CD14-positive monocyte (primary cell): ENCODE measurements at regions not wholly inside any gene's neighbourhood (a gene's known extent, or its start where the extent isn't known, plus 50 kb on each side); places are given as distances from the start of the nearest gene placed in this dataset.

Source experiments
- DNase-seq, 3 donors: peaks; one replicate each; pipeline ENCODE4 v3.0.0-alpha.2; 2011 to 2022
- H2AFZ ChIP-seq: 2 replicates; pipeline ENCODE4 v1.6.0; 2012; ENCODE audit warnings: mild to moderate bottlenecking, low read depth, low read length, inconsistent platforms; ENCODE audit not compliant: insufficient read depth, poor library complexity, severe bottlenecking
- H3K27ac ChIP-seq, 2 donors: 1 replicate in 1 of 2; 2 replicates in 1 of 2; pipeline ENCODE4 v1.5.1; 2012 to 2013; ENCODE audit warnings: low read length in 2 of 2, control low read depth in 1 of 2, inconsistent platforms in 1 of 2, low read depth in 1 of 2, mild to moderate bottlenecking in 1 of 2
- H3K27me3 ChIP-seq, 2 donors: one replicate each; pipeline versions ENCODE4 v1.6.0 to v1.6.1; 2011 to 2013; ENCODE audit warnings: low read length in 2 of 2; ENCODE audit not compliant: control insufficient read depth in 2 of 2, insufficient read depth in 2 of 2
- H3K36me3 ChIP-seq, 2 donors: replicated peaks in 1 of 2; 1 replicate in 1 of 2; 2 replicates in 1 of 2; pipeline versions ENCODE4 v1.5.1 to v1.6.1; 2012 to 2013; ENCODE audit warnings: low read length in 2 of 2, control low read depth in 1 of 2, inconsistent platforms in 1 of 2, mild to moderate bottlenecking in 1 of 2; ENCODE audit not compliant: insufficient read depth in 2 of 2, control insufficient read depth in 1 of 2
- H3K4me1 ChIP-seq, 2 donors: 1 replicate in 1 of 2; 2 replicates in 1 of 2; pipeline versions ENCODE4 v1.5.1 to v1.6.1; 2012 to 2013; ENCODE audit warnings: low read length in 2 of 2, control low read depth in 1 of 2, inconsistent platforms in 1 of 2, mild to moderate bottlenecking in 1 of 2, moderate library complexity in 1 of 2; ENCODE audit not compliant: insufficient read depth in 2 of 2, control insufficient read depth in 1 of 2
- H3K4me2 ChIP-seq: replicated peaks from 2 replicates; pipeline ENCODE3; 2012; ENCODE audit warnings: low read length, moderate library complexity, mild to moderate bottlenecking; ENCODE audit not compliant: poor library complexity, severe bottlenecking; ENCODE audit errors: extremely low read depth
- H3K4me3 ChIP-seq, 3 experiments: fragments of 200-600 bp in 1 of 3; sonication (generic) in 1 of 3; replicated peaks in 1 of 3; 1 replicate in 2 of 3; 2 replicates in 1 of 3; pipeline ENCODE4 v1.5.1; 2011 to 2013; ENCODE audit warnings: low read length in 3 of 3, mild to moderate bottlenecking in 3 of 3, control low read depth in 2 of 3, low read depth in 2 of 3, inconsistent platforms in 1 of 3, moderate library complexity in 1 of 3
- H3K79me2 ChIP-seq: 2 replicates; pipeline ENCODE4 v1.6.0; 2012; ENCODE audit warnings: mild to moderate bottlenecking, control low read depth, inconsistent platforms, low read length, moderate library complexity; ENCODE audit not compliant: insufficient read depth
- H3K9ac ChIP-seq: 2 replicates; pipeline ENCODE4 v1.6.0; 2017; ENCODE audit warnings: low read length, mild to moderate bottlenecking; ENCODE audit not compliant: insufficient read depth, poor library complexity, severe bottlenecking
- H3K9me3 ChIP-seq, 2 donors: replicated peaks in 1 of 2; 1 replicate in 1 of 2; 2 replicates in 1 of 2; pipeline versions ENCODE4 v1.5.1 to v1.6.1; 2012 to 2013; ENCODE audit warnings: low read length in 2 of 2, control low read depth in 1 of 2; ENCODE audit not compliant: control insufficient read depth in 1 of 2, insufficient read depth in 1 of 2
- H4K20me1 ChIP-seq: 2 replicates; pipeline ENCODE4 v1.6.0; 2012; ENCODE audit warnings: mild to moderate bottlenecking, low read length, control low read depth, moderate library complexity; ENCODE audit not compliant: insufficient read depth
- H3K27ac Mint-ChIP-seq, 7 donors: one replicate each; pipeline ENCODE4 v1.8.0; 2020; ENCODE audit warnings: mild to moderate bottlenecking in 7 of 7, mixed read lengths in 7 of 7, moderate library complexity in 6 of 7, inconsistent platforms in 2 of 7
- H3K27me3 Mint-ChIP-seq, 3 donors: one replicate each; pipeline ENCODE4 v1.8.0; 2021 to 2022; ENCODE audit warnings: low read depth in 3 of 3, mild to moderate bottlenecking in 3 of 3, mixed read lengths in 3 of 3, moderate library complexity in 3 of 3, inconsistent platforms in 1 of 3
- H3K36me3 Mint-ChIP-seq, 2 donors: one replicate each; pipeline ENCODE4 v1.8.0; 2020; ENCODE audit warnings: mixed read lengths in 2 of 2, inconsistent platforms in 1 of 2, mild to moderate bottlenecking in 1 of 2
- H3K4me1 Mint-ChIP-seq: one replicate; pipeline ENCODE4 v1.8.0; 2020; ENCODE audit warnings: mild to moderate bottlenecking, mixed read lengths
- H3K4me3 Mint-ChIP-seq, 2 donors: one replicate each; pipeline ENCODE4 v1.8.0; 2020; ENCODE audit warnings: mild to moderate bottlenecking in 2 of 2, mixed read lengths in 2 of 2, moderate library complexity in 1 of 2
- H3K9me3 Mint-ChIP-seq, 7 donors: one replicate each; pipeline ENCODE4 v1.8.0; 2020 to 2022; ENCODE audit warnings: mixed read lengths in 7 of 7, mild to moderate bottlenecking in 6 of 7, moderate library complexity in 6 of 7, inconsistent platforms in 2 of 7
- CTCF ChIP-seq: fragments of 200-600 bp; IDR thresholded peaks from one replicate; pipeline ENCODE4 v1.8.0; 2022; ENCODE audit warnings: antibody characterized with exemption, mild to moderate bottlenecking
- WGBS: methylation state at CpG from one replicate; pipeline ENCODE4 v1.1.5; 2013; ENCODE audit warnings: missing lambda C conversion rate; ENCODE audit not compliant: insufficient coverage; 5-methylcytosine and 5-hydroxymethylcytosine counted together
- intact Hi-C, 2 donors: fragments of 100-400 bp; cut with micrococcal nuclease; formaldehyde crosslinking; loops; one replicate each; pipeline versions ENCODE4 v1.15.0 to v1.15.1; 2023

- no peaks in the 10 kb centered on the region for H3K27me3 Mint-ChIP-seq
- H2AFZ ChIP-seq: no peak overlapping the region
- no peaks in the 10 kb centered on the region for H3K79me2 ChIP-seq
- no peaks in the 10 kb centered on the region for H3K4me1 Mint-ChIP-seq
- no peak overlapping the region for H3K4me2 ChIP-seq
- H3K27ac Mint-ChIP-seq: no peak overlapping the region
- no peak for DNase-seq
- H3K9me3 ChIP-seq: peaks cover 33 to 41% of the 10 kb centered on the region in 2 donors
- no peak overlapping the region for H3K9ac ChIP-seq
- intact Hi-C loops: no loop called here
- H3K36me3 Mint-ChIP-seq: no peaks in the 10 kb centered on the region
- H3K4me1 ChIP-seq: no peaks in the 10 kb centered on the region
- H3K27me3 ChIP-seq: no peaks in the 10 kb centered on the region
- H3K9me3 Mint-ChIP-seq: peaks cover 14 to 43% (median 26%) of the 10 kb centered on the region in 7 donors
- no peak for TF ChIP-seq CTCF
- no peak overlapping the region for H3K4me3 Mint-ChIP-seq
- no peaks in the 10 kb centered on the region for H3K36me3 ChIP-seq
- no peak overlapping the region for H3K27ac ChIP-seq
- WGBS: 73% methylated on average over 2 of the region's 2 CpGs
- H4K20me1 ChIP-seq: no peaks in the 10 kb centered on the region
- H3K4me3 ChIP-seq: no peak overlapping the region
These were observed 152.7 kb upstream of the FOXD4L5 start for GRCh38 chr9:65437724-65438123.

- WGBS: 90% methylated on average over 4 of the region's 10 CpGs
- Mint-ChIP-seq H3K36me3 (no peaks in the 10 kb centered on the region), H3K4me1 (no peaks in the 10 kb centered on the region), H3K27ac (no peak overlapping the region), H3K4me3 (no peak overlapping the region), H3K27me3 (no peaks in the 10 kb centered on the region), H3K9me3 (peaks cover 24 to 59% (median 41%) of the 10 kb centered on the region in 7 donors)
- intact Hi-C loops: no loop called here
- Histone ChIP-seq H3K79me2 (no peaks in the 10 kb centered on the region), H4K20me1 (no peaks in the 10 kb centered on the region), H3K27ac (no peak overlapping the region), H3K4me3 (no peak overlapping the region), H3K9ac (no peak overlapping the region), H3K36me3 (no peaks in the 10 kb centered on the region), H2AFZ (no peak overlapping the region), H3K27me3 (no peaks in the 10 kb centered on the region), H3K4me2 (no peak overlapping the region), H3K9me3 (peaks cover 51 to 60% of the 10 kb centered on the region in 2 donors), H3K4me1 (no peaks in the 10 kb centered on the region)
- no peak for TF ChIP-seq CTCF
- no peak for DNase-seq
These were observed 150.5 kb upstream of the FOXD4L5 start for GRCh38 chr9:65435464-65435863.
